PC-9 (cell line): ENCODE measurements at regions not wholly inside any gene's neighbourhood (a gene's known extent, or its start where the extent isn't known, plus 50 kb on each side); places are given as distances from the start of the nearest gene placed in this dataset.
A peak's percentile ranks its signal among the peaks of the same experiment; 100 is the strongest.

ENCODE experiments used
- BruUV-seq: library from RNA; stranded (reverse); fragments of 400-500 nt; replicated peaks from 2 replicates; lab custom pipeline; 2021; lab: Mats Ljungman, UMichigan
- CTCF ChIA-PET: fragments of 300-600 bp; sonication (Branson Sonifier 250); formaldehyde crosslinking; loops from one replicate; lab custom pipeline; 2022; ENCODE audit warnings: antibody characterized with exemption; lab: Charles Lee
- POLR2A ChIA-PET: fragments of 300-600 bp; sonication (Branson Sonifier 250); formaldehyde crosslinking; loops from one replicate; lab custom pipeline; 2022; ENCODE audit warnings: antibody characterized with exemption; ENCODE audit not compliant: unreplicated experiment; lab: Charles Lee
- DNase-seq, 2 experiments: peaks; one replicate each; pipeline versions ENCODE4 v3.0.0 to v3.0.0-alpha.2; 2015 to 2022; ENCODE audit warnings: mixed read lengths in 1 of 2
- H2AFZ ChIP-seq: fragments of 200-600 bp; sonication (generic); 2 replicates; pipeline ENCODE4 v1.8.1; 2017; ENCODE audit warnings: antibody characterized with exemption
- H3F3A ChIP-seq: fragments of 200-600 bp; sonication (generic); 2 replicates; pipeline ENCODE4 v1.8.1; 2017; ENCODE audit warnings: antibody characterized with exemption, mild to moderate bottlenecking, low read depth; ENCODE audit not compliant: insufficient read depth
- H3K27ac ChIP-seq: fragments of 200-600 bp; sonication (generic); 2 replicates; pipeline ENCODE4 v1.6.1; 2016; ENCODE audit warnings: mixed run types
- H3K27me3 ChIP-seq: fragments of 200-600 bp; sonication (generic); 2 replicates; pipeline ENCODE4 v1.6.1; 2016; ENCODE audit warnings: low read depth, mixed run types; ENCODE audit not compliant: insufficient read depth
- H3K36me3 ChIP-seq: fragments of 200-600 bp; sonication (generic); 2 replicates; pipeline ENCODE4 v1.6.1; 2016; ENCODE audit warnings: low read depth, mixed run types
- H3K4me1 ChIP-seq: fragments of 200-600 bp; sonication (generic); replicated peaks from 2 replicates; pipeline ENCODE4 v1.6.1; 2016; ENCODE audit warnings: mixed run types; ENCODE audit not compliant: insufficient read depth
- H3K4me2 ChIP-seq: fragments of 200-600 bp; sonication (generic); 2 replicates; pipeline ENCODE4 v1.6.1; 2017; ENCODE audit warnings: mixed run types
- H3K4me3 ChIP-seq: fragments of 200-600 bp; sonication (generic); 2 replicates; pipeline ENCODE4 v1.6.1; 2016; ENCODE audit warnings: mixed run types
- H3K79me2 ChIP-seq: fragments of 200-600 bp; sonication (generic); 2 replicates; pipeline ENCODE4 v1.6.1; 2017; ENCODE audit warnings: low read depth, mixed run types
- H3K9me2 ChIP-seq: fragments of 200-600 bp; sonication (generic); 2 replicates; pipeline ENCODE4 v1.8.1; 2017; ENCODE audit warnings: mild to moderate bottlenecking; ENCODE audit not compliant: insufficient read depth
- H3K9me3 ChIP-seq: fragments of 200-600 bp; sonication (generic); 2 replicates; pipeline ENCODE4 v1.8.1; 2016; ENCODE audit warnings: low read depth; ENCODE audit not compliant: insufficient read depth
- H4K20me1 ChIP-seq: fragments of 200-600 bp; sonication (generic); 2 replicates; pipeline ENCODE4 v1.8.1; 2017; ENCODE audit not compliant: insufficient read depth
- CTCF ChIP-seq: fragments of 200-600 bp; sonication (generic); conservative IDR thresholded peaks from 2 replicates; pipeline ENCODE4 v1.6.1; 2017; ENCODE audit warnings: mixed run types, antibody characterized with exemption, mild to moderate bottlenecking, moderate library complexity
- EZH2 ChIP-seq: fragments of 200-600 bp; sonication (generic); IDR thresholded peaks from 2 replicates; pipeline ENCODE4 v1.8.0; 2017; ENCODE audit warnings: antibody characterized with exemption, low read depth
- intact Hi-C: fragments of 100-400 bp; cut with micrococcal nuclease; formaldehyde crosslinking; loops from one replicate; pipeline ENCODE4 v1.10.0; 2022; ENCODE audit not compliant: unreplicated experiment

- peak overlapping the region; percentile 23; the same call in 1 of the 2 replicates for H3K4me3 ChIP-seq
- TF ChIP-seq EZH2 (no peak), CTCF (peak; percentile 99)
- H3K4me2 ChIP-seq = peak overlapping the region; percentile 74
- no peaks in the 10 kb centered on the region for H3K9me2 ChIP-seq
- intact Hi-C loops = loop anchor here (1.0 to 5.0 kb wide), 6 partner anchors 92 to 280 kb away; partner anchors contain the start of genes CPSF3 and ITGB1BP1
- peak overlapping the region; percentile 45 for H3K27ac ChIP-seq
- CTCF ChIA-PET = interaction anchor here (0.6 to 2.1 kb wide), 5 partner anchors 22 to 109 kb away, joined by 4 to 7 read pairs (median 5); no protein-coding TSS in a partner anchor
- H3K9me3 ChIP-seq = no peaks in the 10 kb centered on the region
- H3K27me3 ChIP-seq = no peaks in the 10 kb centered on the region
- H3K4me1 ChIP-seq = peaks cover 60% of the 10 kb centered on the region
- POLR2A ChIA-PET = interaction anchor here (0.5 to 0.6 kb wide), 2 partner anchors 266 to 839 kb away, joined by 3 to 6 read pairs; no protein-coding TSS in a partner anchor
- DNase-seq = peak; percentile 85 to 97
- H3K79me2 ChIP-seq = no peaks in the 10 kb centered on the region
- BruUV-seq = no TSS peak
- H3F3A ChIP-seq = peaks cover 39% of the 10 kb centered on the region
- H2AFZ ChIP-seq = no peak overlapping the region
- H4K20me1 ChIP-seq = no peaks in the 10 kb centered on the region
- H3K36me3 ChIP-seq = no peaks in the 10 kb centered on the region
Observed at GRCh38 chr2:9142551-9143263, 63.9 kb upstream of the ASAP2 start.

DNA sequence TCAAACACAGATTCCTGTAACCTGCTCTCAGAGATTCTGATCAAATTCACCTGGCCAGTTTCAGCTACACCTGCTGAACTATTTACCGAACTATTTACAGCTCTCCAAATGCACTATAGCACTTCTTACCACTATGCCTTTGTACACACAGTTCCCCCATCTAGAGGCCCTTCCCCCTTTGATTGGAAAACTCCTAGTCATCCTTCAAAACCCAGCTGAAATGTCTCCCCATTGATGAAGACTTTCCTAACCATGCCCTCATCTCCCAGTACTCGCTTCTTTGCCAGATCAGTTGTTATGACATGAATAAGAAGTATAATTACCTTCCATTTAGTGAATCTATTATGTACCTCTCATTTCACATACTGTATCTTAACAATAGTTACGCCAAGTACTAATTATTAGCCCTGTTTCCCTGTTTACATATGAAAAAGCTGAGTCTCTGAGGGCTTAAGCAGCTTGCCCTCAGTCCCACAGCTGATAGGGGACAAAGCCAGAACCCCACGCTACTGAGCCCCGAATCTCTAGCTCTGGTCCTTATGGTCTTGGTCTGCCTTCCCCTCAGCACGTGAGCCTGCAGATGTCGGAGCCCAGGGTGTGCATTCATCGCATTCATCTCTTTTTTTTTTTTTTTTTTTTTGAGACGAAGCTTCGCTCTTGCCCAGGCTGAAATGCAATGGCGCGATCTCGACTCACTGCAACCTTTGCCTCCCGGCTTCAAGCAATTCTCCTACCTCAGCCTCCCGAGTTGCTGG, 64.7 kb upstream of the ASAP2 start:
- peak overlapping the region; percentile 74 for H3K4me2 ChIP-seq
- DNase-seq = no peak
- no peaks in the 10 kb centered on the region for H3K79me2 ChIP-seq
- TF ChIP-seq EZH2 (no peak), CTCF (no peak)
- peaks cover 41% of the 10 kb centered on the region for H3F3A ChIP-seq
- no peaks in the 10 kb centered on the region for H4K20me1 ChIP-seq
- no peaks in the 10 kb centered on the region for H3K9me2 ChIP-seq
- H3K9me3 ChIP-seq = no peaks in the 10 kb centered on the region
- H2AFZ ChIP-seq = no peak overlapping the region
- no peaks in the 10 kb centered on the region for H3K36me3 ChIP-seq
- no peak overlapping the region for H3K4me3 ChIP-seq
- intact Hi-C loops = loop anchor here (1.0 to 5.0 kb wide), 6 partner anchors 93 to 281 kb away; partner anchors contain the start of genes CPSF3 and ITGB1BP1
- ChIA-PET POLR2A (interaction anchor here (0.6 kb wide), 1 partner anchor 840 kb away, joined by 3 read pairs; no protein-coding TSS in a partner anchor), CTCF (interaction anchor here (0.6 to 2.1 kb wide), 4 partner anchors 29 to 434 kb away, joined by 4 to 17 read pairs (median 6); no protein-coding TSS in a partner anchor)
- no peak overlapping the region for H3K27ac ChIP-seq
- H3K27me3 ChIP-seq = no peaks in the 10 kb centered on the region
- H3K4me1 ChIP-seq = peaks cover 51% of the 10 kb centered on the region
- BruUV-seq = no TSS peak

- no peak for TF ChIP-seq EZH2
- no peak for TF ChIP-seq CTCF
- no peak overlapping the region for H2AFZ ChIP-seq
- no peaks in the 10 kb centered on the region for H3K27me3 ChIP-seq
- H3K9me2 ChIP-seq = no peaks in the 10 kb centered on the region
- CTCF ChIA-PET = interaction anchor here (0.7 to 2.1 kb wide), 5 partner anchors 29 to 683 kb away, joined by 3 to 17 read pairs (median 6); no protein-coding TSS in a partner anchor
- H3K27ac ChIP-seq = no peak overlapping the region
- BruUV-seq = no TSS peak
- H3K9me3 ChIP-seq = no peaks in the 10 kb centered on the region
- POLR2A ChIA-PET = interaction anchor here (0.7 kb wide), 1 partner anchor 10 kb away, joined by 3 read pairs; no protein-coding TSS in a partner anchor
- no peak overlapping the region for H3K4me3 ChIP-seq
- intact Hi-C loops = loop anchor here (5.0 kb wide), 1 partner anchor 111 kb away; no protein-coding TSS in a partner anchor
- peaks cover 45% of the 10 kb centered on the region for H3F3A ChIP-seq
- H4K20me1 ChIP-seq = no peaks in the 10 kb centered on the region
- H3K79me2 ChIP-seq = no peaks in the 10 kb centered on the region
- no peaks in the 10 kb centered on the region for H3K36me3 ChIP-seq
- no peak overlapping the region for H3K4me2 ChIP-seq
- DNase-seq = no peak
- peaks cover 44% of the 10 kb centered on the region for H3K4me1 ChIP-seq
Observed at GRCh38 chr2:9141091-9141667, 65.4 kb upstream of the ASAP2 start.
